GM12878 (cell line): ENCODE measurements at regions not wholly inside any gene's neighbourhood (a gene's known extent, or its start where the extent isn't known, plus 50 kb on each side); places are given as distances from the start of the nearest gene placed in this dataset.

Experiments used
- ATAC-seq: fragments of 200-7000 bp; cut with Tn5 transposase; 3 replicates; pipeline ENCODE4 v1.9.1; 2020; ENCODE audit warnings: mild to moderate bottlenecking, moderate library complexity
- BruUV-seq: library from RNA; stranded (reverse); fragments of 400-500 nt; replicated peaks from 2 replicates; lab custom pipeline; 2021; lab: Mats Ljungman, UMichigan
- CTCF ChIA-PET: fragments of 300-600 bp; sonication (Branson Sonifier 250); formaldehyde crosslinking; extraction: SDS; loops from one replicate; lab custom pipeline; 2021; ENCODE audit warnings: inconsistent platforms; lab: Yijun Ruan, JAX
- POLR2A ChIA-PET: fragments of 350-600 bp; formaldehyde crosslinking; extraction: SDS; loops from one replicate; lab custom pipeline; 2021; ENCODE audit warnings: inconsistent platforms; lab: Charles Lee
- RAD21 ChIA-PET: fragments of 300-600 bp; sonication (Branson Sonifier 250); formaldehyde crosslinking; loops from one replicate; lab custom pipeline; 2023; ENCODE audit warnings: antibody characterized with exemption; ENCODE audit not compliant: unreplicated experiment; lab: Charles Lee
- SMC1A ChIA-PET: fragments of 300-600 bp; sonication (Branson Sonifier 250); formaldehyde crosslinking; loops from one replicate; lab custom pipeline; 2023; ENCODE audit not compliant: unreplicated experiment, uncharacterized antibody; lab: Charles Lee
- DNase-seq: peaks from one replicate; pipeline ENCODE4 v3.0.0-alpha.2; 2011; ENCODE audit warnings: low read depth, low spot score
- FAIRE-seq: peaks from 3 replicates; lab custom pipeline; 2011; peaks lifted over from hg19 to GRCh38; lab: Jason Lieb, UNC
- H2AFZ ChIP-seq: 2 replicates; pipeline ENCODE4 v1.6.0; 2011; ENCODE audit warnings: low read depth, low read length, control low read depth; ENCODE audit not compliant: control insufficient read depth
- H3K27ac ChIP-seq: 2 replicates; pipeline ENCODE4 v1.5.1; 2011; ENCODE audit warnings: control low read depth; ENCODE audit not compliant: control insufficient read depth, insufficient read depth
- H3K27me3 ChIP-seq, 2 experiments: replicated peaks in 1 of 2; 2 replicates each; pipeline versions ENCODE4 v1.6.0 to v1.6.1; 2011; ENCODE audit warnings: low read length in 1 of 2; ENCODE audit not compliant: control insufficient read depth in 2 of 2, insufficient read depth in 2 of 2
- H3K36me3 ChIP-seq, 2 experiments: 2 replicates each; pipeline ENCODE4 v1.5.1; 2011; ENCODE audit warnings: low read length in 1 of 2; ENCODE audit not compliant: control insufficient read depth in 2 of 2, insufficient read depth in 2 of 2
- H3K4me1 ChIP-seq: 2 replicates; pipeline ENCODE4 v1.6.1; 2011; ENCODE audit warnings: mild to moderate bottlenecking, low read length, moderate library complexity, mixed read lengths; ENCODE audit not compliant: control insufficient read depth, insufficient read depth
- H3K4me2 ChIP-seq: 2 replicates; pipeline ENCODE4 v1.6.0; 2011; ENCODE audit warnings: control low read depth; ENCODE audit not compliant: control insufficient read depth, insufficient read depth
- H3K4me3 ChIP-seq: fragments of 200-600 bp; sonication (generic); 2 replicates; pipeline ENCODE4 v1.5.1; 2016
- H3K79me2 ChIP-seq: 2 replicates; pipeline ENCODE4 v1.6.0; 2011; ENCODE audit warnings: low read length; ENCODE audit not compliant: control insufficient read depth, insufficient read depth
- H3K9ac ChIP-seq: 2 replicates; pipeline ENCODE4 v1.8.0; 2011; ENCODE audit warnings: low read length, control low read depth, mixed read lengths; ENCODE audit not compliant: control insufficient read depth, insufficient read depth
- H3K9me3 ChIP-seq: replicated peaks from 3 replicates; pipeline ENCODE4 v1.5.1; 2011; ENCODE audit warnings: mild to moderate bottlenecking, low read length; ENCODE audit not compliant: control insufficient read depth, insufficient read depth
- H4K20me1 ChIP-seq: 2 replicates; pipeline ENCODE4 v1.6.0; 2011; ENCODE audit not compliant: control insufficient read depth, insufficient read depth
- BACH1 ChIP-seq: fragments of 450-650 bp; IDR thresholded peaks from 2 replicates; pipeline ENCODE4 v1.6.1; 2017; ENCODE audit warnings: mild to moderate bottlenecking, borderline replicate concordance
- BRCA1 ChIP-seq: IDR thresholded peaks from 2 replicates; pipeline ENCODE4 v1.6.1; 2011; ENCODE audit warnings: low read depth, low read length, improper control_type of control experiment
- CREM ChIP-seq: IDR thresholded peaks from 2 replicates; pipeline ENCODE4 v1.6.1; 2014; ENCODE audit warnings: antibody characterized with exemption, low read depth
- EGR1 ChIP-seq, 2 experiments: IDR thresholded peaks; 1 replicate in 1 of 2; 2 replicates in 1 of 2; pipeline ENCODE4 v1.6.1; 2011 to 2012; ENCODE audit warnings: low read depth in 2 of 2, low read length in 2 of 2, borderline replicate concordance in 1 of 2, mild to moderate bottlenecking in 1 of 2, moderate library complexity in 1 of 2
- ESRRA ChIP-seq: IDR thresholded peaks from 2 replicates; pipeline ENCODE4 v1.6.1; 2012; ENCODE audit warnings: mild to moderate bottlenecking, low read length, improper control_type of control experiment
- KLF5 ChIP-seq: fragments of 450-650 bp; IDR thresholded peaks from 2 replicates; pipeline ENCODE4 v1.6.1; 2014; ENCODE audit warnings: mild to moderate bottlenecking; ENCODE audit not compliant: partially characterized antibody
- MYC ChIP-seq: IDR thresholded peaks from 2 replicates; pipeline ENCODE4 v1.6.1; 2011; ENCODE audit warnings: mild to moderate bottlenecking, low read length, moderate library complexity, inconsistent platforms; ENCODE audit not compliant: insufficient read depth, insufficient replicate concordance, insufficient read length, severe bottlenecking
- NR2C2 ChIP-seq: IDR thresholded peaks from 2 replicates; pipeline ENCODE4 v1.6.1; 2011; ENCODE audit warnings: borderline replicate concordance, low read depth; ENCODE audit not compliant: control insufficient read depth, insufficient read length
- PRDM15 ChIP-seq: fragments of 450-650 bp; formaldehyde crosslinking; IDR thresholded peaks from 2 replicates; pipeline ENCODE4 v1.4.0; 2020; ENCODE audit warnings: mild to moderate bottlenecking, moderate library complexity
- WGBS: methylation state at CpG from one replicate; pipeline ENCODE4 v1.1.6; 2016; ENCODE audit warnings: low lambda C conversion rate; ENCODE audit not compliant: insufficient replicate concordance, insufficient coverage; ENCODE audit errors: missing lambda C conversion rate; 5-methylcytosine and 5-hydroxymethylcytosine counted together
- in situ Hi-C: fragments of 300-500 bp; cut with MboI; formaldehyde crosslinking; loops from 9 replicates; pipeline ENCODE4 v1.14.3; 2018; ENCODE audit warnings: mixed read lengths
- intact Hi-C: fragments of 100-400 bp; cut with micrococcal nuclease; formaldehyde crosslinking; loops from one replicate; pipeline ENCODE4 v1.14.2; 2022; ENCODE audit not compliant: unreplicated experiment

- ChIA-PET CTCF (no interaction called here), SMC1A (no interaction called here), POLR2A (no interaction called here), RAD21 (no interaction called here)
- Histone ChIP-seq H3K36me3 (no peaks in the 10 kb centered on the region), H3K9me3 (no peaks in the 10 kb centered on the region; the same call in 2 of the 3 replicates), H3K4me3 (no peak overlapping the region), H2AFZ (no peak overlapping the region), H3K27ac (no peak overlapping the region), H3K79me2 (no peaks in the 10 kb centered on the region), H3K9ac (no peak overlapping the region), H3K27me3 (no peaks in the 10 kb centered on the region), H4K20me1 (no peaks in the 10 kb centered on the region), H3K4me1 (no peaks in the 10 kb centered on the region), H3K4me2 (no peak overlapping the region)
- TF ChIP-seq PRDM15 (CRISPR knock-in tag) = no peak
- no peak for TF ChIP-seq CREM
- no peak for TF ChIP-seq BRCA1
- TF ChIP-seq KLF5 = no peak
- TF ChIP-seq ESRRA = no peak
- no peak for TF ChIP-seq NR2C2
- TF ChIP-seq MYC = no peak
- no peak for TF ChIP-seq EGR1 (IDR thresholded peaks at IDR 0.05; ENCODE audit: borderline replicate concordance in 1 of 2, low read depth in 2 of 2, low read length in 2 of 2)
- no peak for TF ChIP-seq BACH1
- no TSS peak for BruUV-seq
- intact Hi-C loops = no loop called here
- DNase-seq = no peak
- ATAC-seq = no peak
- no peak for FAIRE-seq
- WGBS = 17% methylated on average over 11 of the region's 11 CpGs
- in situ Hi-C loops = no loop called here
Observed at GRCh38 chr6:169097381-169097959, 156.2 kb downstream of the THBS2 start.
